ENCODE measurements at regions not wholly inside any gene's neighbourhood (a gene's known extent, or its start where the extent isn't known, plus 50 kb on each side); places are given as distances from the start of the nearest gene placed in this dataset.

DNA sequence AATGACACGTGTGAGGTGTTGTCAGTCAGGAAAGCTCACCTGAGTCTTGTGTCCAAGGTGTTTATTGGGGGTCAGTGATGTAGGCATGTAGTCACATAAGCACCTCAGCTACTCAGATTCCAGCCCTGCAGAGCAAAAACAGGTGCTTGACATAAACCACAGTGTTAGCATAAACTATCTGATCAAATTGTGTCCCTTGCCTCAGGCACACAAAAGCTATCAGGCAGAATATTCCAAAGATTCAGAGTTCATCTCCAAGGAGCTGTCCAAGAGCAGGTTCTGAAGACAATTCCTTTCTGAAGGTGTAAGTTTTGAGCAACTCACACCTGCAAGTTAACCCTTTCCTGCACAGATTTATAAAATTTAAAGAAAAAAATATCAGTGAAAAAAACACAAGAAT is 102.2 kb upstream of the ITGA1 start:
- TF ChIP-seq, protein P1, sequence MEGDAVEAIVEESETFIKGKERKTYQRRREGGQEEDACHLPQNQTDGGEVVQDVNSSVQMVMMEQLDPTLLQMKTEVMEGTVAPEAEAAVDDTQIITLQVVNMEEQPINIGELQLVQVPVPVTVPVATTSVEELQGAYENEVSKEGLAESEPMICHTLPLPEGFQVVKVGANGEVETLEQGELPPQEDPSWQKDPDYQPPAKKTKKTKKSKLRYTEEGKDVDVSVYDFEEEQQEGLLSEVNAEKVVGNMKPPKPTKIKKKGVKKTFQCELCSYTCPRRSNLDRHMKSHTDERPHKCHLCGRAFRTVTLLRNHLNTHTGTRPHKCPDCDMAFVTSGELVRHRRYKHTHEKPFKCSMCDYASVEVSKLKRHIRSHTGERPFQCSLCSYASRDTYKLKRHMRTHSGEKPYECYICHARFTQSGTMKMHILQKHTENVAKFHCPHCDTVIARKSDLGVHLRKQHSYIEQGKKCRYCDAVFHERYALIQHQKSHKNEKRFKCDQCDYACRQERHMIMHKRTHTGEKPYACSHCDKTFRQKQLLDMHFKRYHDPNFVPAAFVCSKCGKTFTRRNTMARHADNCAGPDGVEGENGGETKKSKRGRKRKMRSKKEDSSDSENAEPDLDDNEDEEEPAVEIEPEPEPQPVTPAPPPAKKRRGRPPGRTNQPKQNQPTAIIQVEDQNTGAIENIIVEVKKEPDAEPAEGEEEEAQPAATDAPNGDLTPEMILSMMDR (IDR thresholded peaks at IDR 0.05; ENCODE audit: borderline replicate concordance), result no peak
- Histone ChIP-seq H3K27ac (replicated peaks) (no peak overlapping the region), H3K4me3 (no peak overlapping the region), H3K4me1 (peaks cover 8% of the 10 kb centered on the region), H3K9me3 (replicated peaks) (no peaks in the 10 kb centered on the region), H3K36me3 (no peaks in the 10 kb centered on the region), H3K27me3 (ENCODE audit: low read depth) (no peaks in the 10 kb centered on the region)
- intact Hi-C loops (cut with micrococcal nuclease), result no loop called here
- no peak for DNase-seq

DNA sequence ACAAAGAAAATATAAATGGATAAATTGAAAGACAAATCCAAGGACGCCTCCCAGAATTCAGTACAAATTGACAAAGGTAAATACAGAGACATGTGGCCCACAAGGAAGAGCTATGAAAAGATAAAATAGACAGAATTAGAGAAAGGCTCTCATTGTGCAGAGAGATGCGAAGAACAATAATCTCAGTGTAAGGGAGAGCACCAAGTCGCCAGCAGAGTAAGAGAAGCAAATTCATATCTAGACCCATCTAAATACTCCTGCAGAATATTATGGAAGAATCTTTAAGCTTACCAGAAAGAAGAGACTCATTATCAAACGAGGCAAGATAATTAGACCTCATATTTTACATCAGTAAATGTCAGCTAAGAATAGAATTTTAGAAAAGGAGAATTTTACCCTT is 101.7 kb upstream of the ITGA1 start:
- Histone ChIP-seq H3K9me3 (replicated peaks) (no peaks in the 10 kb centered on the region), H3K36me3 (no peaks in the 10 kb centered on the region), H3K4me1 (peaks cover 12% of the 10 kb centered on the region), H3K4me3 (no peak overlapping the region), H3K27me3 (ENCODE audit: low read depth) (no peaks in the 10 kb centered on the region), H3K27ac (replicated peaks) (no peak overlapping the region)
- DNase-seq, result no peak
- TF ChIP-seq, protein P1 (IDR thresholded peaks at IDR 0.05; ENCODE audit: borderline replicate concordance), result no peak
- intact Hi-C loops (cut with micrococcal nuclease), result no loop called here

DNA sequence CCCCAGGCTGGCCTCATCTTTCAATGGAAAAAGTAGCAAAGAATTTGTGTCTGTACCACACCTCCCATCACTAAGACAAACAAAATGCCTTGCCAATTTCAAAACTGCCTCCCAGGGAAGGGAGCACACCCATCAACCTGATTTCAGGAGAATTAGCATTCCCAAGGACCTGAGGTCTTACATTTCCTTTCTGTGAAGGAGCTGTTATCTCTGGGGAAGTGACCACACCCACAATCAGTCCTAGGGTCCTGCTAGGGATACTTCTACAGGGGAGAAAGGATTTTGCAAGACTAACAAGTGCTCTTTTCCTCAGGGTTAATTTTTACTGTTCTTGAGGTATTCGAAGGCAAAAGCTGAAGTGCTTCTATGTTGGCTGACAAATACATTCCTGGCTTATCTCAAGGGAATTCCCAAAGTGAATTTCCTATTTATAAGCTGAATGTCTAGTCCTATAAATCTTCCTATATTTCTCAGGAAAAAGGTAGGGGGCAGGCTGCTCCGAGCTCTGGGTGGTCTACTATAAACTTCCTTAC is 97.4 kb upstream of the ITGA1 start:
- no peak overlapping the region for H3K4me3 ChIP-seq
- no peaks in the 10 kb centered on the region for H3K27me3 ChIP-seq (ENCODE audit: low read depth)
- no peak for DNase-seq
- no peaks in the 10 kb centered on the region for H3K36me3 ChIP-seq
- H3K4me1 ChIP-seq, result peaks cover 53% of the 10 kb centered on the region
- intact Hi-C loops (cut with micrococcal nuclease), result loop anchor here (10.0 kb wide), 1 partner anchor 224 kb away; no protein-coding TSS in a partner anchor
- H3K9me3 ChIP-seq (replicated peaks), result no peaks in the 10 kb centered on the region
- H3K27ac ChIP-seq (replicated peaks), result peak overlapping the region; percentile 78
- TF ChIP-seq, protein P1 (IDR thresholded peaks at IDR 0.05; ENCODE audit: borderline replicate concordance), result no peak

DNA sequence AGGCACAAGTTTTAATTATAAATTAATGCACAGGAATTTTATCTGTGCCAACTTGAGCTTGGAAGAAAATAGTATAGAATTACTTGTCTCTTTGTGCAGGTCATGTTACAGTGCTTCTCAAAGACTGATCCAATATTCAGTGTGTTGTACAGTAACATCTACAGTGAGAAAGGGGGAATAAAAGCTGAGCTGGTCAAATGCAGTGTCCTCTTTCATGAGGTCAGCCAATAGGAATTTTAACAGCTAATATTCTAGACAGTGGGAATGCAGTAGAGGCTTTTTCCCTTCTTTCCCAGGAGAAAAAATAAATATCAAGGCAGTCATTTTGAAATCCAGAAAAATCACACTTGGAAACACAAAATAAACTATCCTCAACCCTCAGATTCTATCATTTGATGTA is 95.7 kb upstream of the ITGA1 start:
- H3K27me3 ChIP-seq (ENCODE audit: low read depth), result no peaks in the 10 kb centered on the region
- H3K4me3 ChIP-seq, result no peak overlapping the region
- H3K36me3 ChIP-seq, result no peaks in the 10 kb centered on the region
- H3K27ac ChIP-seq (replicated peaks), result peak overlapping the region; percentile 78
- intact Hi-C loops (cut with micrococcal nuclease), result loop anchor here (10.0 kb wide), 1 partner anchor 223 kb away; no protein-coding TSS in a partner anchor
- TF ChIP-seq, protein P1 (IDR thresholded peaks at IDR 0.05; ENCODE audit: borderline replicate concordance), result no peak
- no peaks in the 10 kb centered on the region for H3K9me3 ChIP-seq (replicated peaks)
- peaks cover 53% of the 10 kb centered on the region for H3K4me1 ChIP-seq
- DNase-seq, result no peak

DNA sequence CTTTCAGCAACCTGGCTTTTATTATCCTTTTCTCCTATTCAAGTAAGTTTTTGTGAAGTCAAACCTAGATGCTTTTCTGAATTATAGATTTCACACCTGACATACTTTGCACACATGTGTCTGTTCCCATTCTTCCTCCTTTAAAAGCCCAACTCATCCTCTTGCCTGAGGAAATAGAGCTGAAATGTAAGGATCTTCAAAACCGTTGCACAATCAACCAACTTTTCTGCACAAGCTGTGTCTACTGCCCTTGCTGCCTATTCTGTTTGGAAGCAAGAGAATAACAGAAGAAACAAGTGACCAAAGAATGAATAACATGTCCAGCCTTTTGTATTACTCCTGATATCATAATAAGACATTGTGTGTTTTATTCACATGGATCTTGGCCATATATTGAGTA is 95.1 kb upstream of the ITGA1 start:
- Histone ChIP-seq H3K9me3 (replicated peaks) (no peaks in the 10 kb centered on the region), H3K27me3 (ENCODE audit: low read depth) (no peaks in the 10 kb centered on the region), H3K4me3 (no peak overlapping the region), H3K36me3 (no peaks in the 10 kb centered on the region), H3K4me1 (peaks cover 53% of the 10 kb centered on the region), H3K27ac (replicated peaks) (peak overlapping the region; percentile 54)
- DNase-seq, result no peak
- intact Hi-C loops (cut with micrococcal nuclease), result loop anchor here (10.0 kb wide), 1 partner anchor 222 kb away; no protein-coding TSS in a partner anchor
- TF ChIP-seq, protein P1 (IDR thresholded peaks at IDR 0.05; ENCODE audit: borderline replicate concordance), result no peak
